22Rv1 (cell line): ENCODE measurements at regions not wholly inside any gene's neighbourhood (a gene's known extent, or its start where the extent isn't known, plus 50 kb on each side); places are given as distances from the start of the nearest gene placed in this dataset.

Source experiments
- CTCF ChIP-seq: fragments of 450-650 bp; IDR thresholded peaks from 2 replicates; pipeline ENCODE4 v1.5.1; 2017; ENCODE audit warnings: mild to moderate bottlenecking
- ZFX ChIP-seq: fragments of 450-650 bp; IDR thresholded peaks from 2 replicates; pipeline ENCODE4 v1.6.1; 2017; ENCODE audit warnings: antibody characterized with exemption, borderline replicate concordance

GRCh38 chr7:25611196-25611595 lies 382.9 kb upstream of the NPVF start:
- TF ChIP-seq CTCF, result no peak
- TF ChIP-seq ZFX, result no peak
